HG03025 (cell line): ENCODE measurements at regions not wholly inside any gene's neighbourhood (a gene's known extent, or its start where the extent isn't known, plus 50 kb on each side); places are given as distances from the start of the nearest gene placed in this dataset.
"Not testable (repeated sequence)": the region's sequence is repeated elsewhere in the genome, so short reads cannot be mapped to it uniquely, and the experiment has no call there.

Source experiments
- ATAC-seq: cut with Tn5 transposase; IDR thresholded peaks from one replicate; pipeline ENCODE4 v1.9.1; 2021; ENCODE audit warnings: mild to moderate bottlenecking, moderate library complexity; ENCODE audit not compliant: unreplicated experiment, low FRiP score

GRCh38 chr3:150329408-150329807, 78.7 kb upstream of the TSC22D2 start:
- ATAC-seq = no peak

- ATAC-seq = no peak
These were observed 79.5 kb upstream of the TSC22D2 start for GRCh38 chr3:150328654-150329040.

GRCh38 chr3:150327678-150328653, 80.1 kb upstream of the TSC22D2 start:
- no peak for ATAC-seq

- ATAC-seq = no peak
These were observed 83.3 kb upstream of the TSC22D2 start for GRCh38 chr3:150324788-150325187.

- no peak for ATAC-seq
These were observed 83.9 kb upstream of the TSC22D2 start for GRCh38 chr3:150324245-150324644.

GRCh38 chr3:150323770-150324169, 84.3 kb upstream of the TSC22D2 start:
- ATAC-seq = no peak

- not testable (repeated sequence) for ATAC-seq
These were observed 85.0 kb upstream of the TSC22D2 start for GRCh38 chr3:150323091-150323490.

GRCh38 chr3:150320971-150321370, 87.1 kb upstream of the TSC22D2 start:
- ATAC-seq = not testable (repeated sequence)

- no peak for ATAC-seq
These were observed 88.2 kb upstream of the TSC22D2 start for GRCh38 chr3:150319900-150320299.

- ATAC-seq = no peak
These were observed 90.6 kb upstream of the TSC22D2 start for GRCh38 chr3:150317469-150317868.

- no peak for ATAC-seq
These were observed 92.4 kb upstream of the TSC22D2 start for GRCh38 chr3:150315721-150316120.

GRCh38 chr3:150314248-150315004, 93.7 kb upstream of the TSC22D2 start:
- ATAC-seq = no peak

GRCh38 chr3:150312018-150312657, 96.0 kb upstream of the TSC22D2 start:
- ATAC-seq = no peak

GRCh38 chr3:150311156-150311555, 96.9 kb upstream of the TSC22D2 start:
- ATAC-seq = no peak

- no peak for ATAC-seq
These were observed 98.5 kb upstream of the TSC22D2 start for GRCh38 chr3:150309557-150309956.

GRCh38 chr3:150309257-150309542, 98.9 kb upstream of the TSC22D2 start:
- ATAC-seq = no peak

GRCh38 chr3:150308481-150309256, 99.4 kb upstream of the TSC22D2 start:
- ATAC-seq = no peak

GRCh38 chr3:150308037-150308319, 100.1 kb upstream of the TSC22D2 start:
- no peak for ATAC-seq

- ATAC-seq = no peak
These were observed 100.6 kb upstream of the TSC22D2 start for GRCh38 chr3:150307311-150308036.

GRCh38 chr3:150306906-150307305, 101.2 kb upstream of the TSC22D2 start:
- no peak for ATAC-seq
